ENCODE measurements at regions not wholly inside any gene's neighbourhood (a gene's known extent, or its start where the extent isn't known, plus 50 kb on each side); places are given as distances from the start of the nearest gene placed in this dataset.
"Not testable (repeated sequence)": the region's sequence is repeated elsewhere in the genome, so short reads cannot be mapped to it uniquely, and the experiment has no call there.

- H3K4me3 ChIP-seq (ENCODE audit: low read depth, low read length), result no peak overlapping the region
- TF ChIP-seq, protein P1, sequence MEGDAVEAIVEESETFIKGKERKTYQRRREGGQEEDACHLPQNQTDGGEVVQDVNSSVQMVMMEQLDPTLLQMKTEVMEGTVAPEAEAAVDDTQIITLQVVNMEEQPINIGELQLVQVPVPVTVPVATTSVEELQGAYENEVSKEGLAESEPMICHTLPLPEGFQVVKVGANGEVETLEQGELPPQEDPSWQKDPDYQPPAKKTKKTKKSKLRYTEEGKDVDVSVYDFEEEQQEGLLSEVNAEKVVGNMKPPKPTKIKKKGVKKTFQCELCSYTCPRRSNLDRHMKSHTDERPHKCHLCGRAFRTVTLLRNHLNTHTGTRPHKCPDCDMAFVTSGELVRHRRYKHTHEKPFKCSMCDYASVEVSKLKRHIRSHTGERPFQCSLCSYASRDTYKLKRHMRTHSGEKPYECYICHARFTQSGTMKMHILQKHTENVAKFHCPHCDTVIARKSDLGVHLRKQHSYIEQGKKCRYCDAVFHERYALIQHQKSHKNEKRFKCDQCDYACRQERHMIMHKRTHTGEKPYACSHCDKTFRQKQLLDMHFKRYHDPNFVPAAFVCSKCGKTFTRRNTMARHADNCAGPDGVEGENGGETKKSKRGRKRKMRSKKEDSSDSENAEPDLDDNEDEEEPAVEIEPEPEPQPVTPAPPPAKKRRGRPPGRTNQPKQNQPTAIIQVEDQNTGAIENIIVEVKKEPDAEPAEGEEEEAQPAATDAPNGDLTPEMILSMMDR (conservative IDR thresholded peaks at IDR 0.05; ENCODE audit: low read depth, low read length), result no peak
- no peak for DNase-seq (ENCODE audit: low read depth)
These were observed 159.5 kb upstream of the IL12B start for GRCh38 chr5:159489779-159490178.

- no peak for DNase-seq (ENCODE audit: low read depth)
- TF ChIP-seq, protein P1 (conservative IDR thresholded peaks at IDR 0.05; ENCODE audit: low read depth, low read length), result no peak
These were observed 160.2 kb upstream of the IL12B start for GRCh38 chr5:159490507-159490906.

DNA sequence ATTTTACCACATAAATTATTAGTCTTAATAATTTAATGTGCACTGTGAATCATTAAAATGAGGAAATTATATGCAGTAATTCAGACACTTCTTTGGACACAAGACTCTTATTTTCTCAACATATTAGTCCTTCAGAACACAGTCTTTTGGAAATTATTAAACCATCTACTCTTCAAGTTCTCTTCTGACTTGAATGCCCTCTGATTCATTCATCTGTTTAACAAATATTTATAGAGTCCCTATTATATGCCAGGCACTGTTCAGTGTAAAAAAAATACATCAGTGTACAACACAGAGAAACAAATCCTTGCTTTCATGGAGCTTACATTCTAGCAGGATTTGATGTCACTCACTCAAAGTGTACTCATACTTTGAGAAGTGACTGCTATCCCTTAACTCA, 163.4 kb upstream of the IL12B start:
- TF ChIP-seq, protein P1 (conservative IDR thresholded peaks at IDR 0.05; ENCODE audit: low read depth, low read length), result no peak
- no peak for DNase-seq (ENCODE audit: low read depth)
- H3K4me3 ChIP-seq (ENCODE audit: low read depth, low read length), result no peak overlapping the region

More at GRCh38 chr5:159490507-159490906, 160.2 kb upstream of the IL12B start:
- H3K4me3 ChIP-seq (ENCODE audit: low read depth, low read length), result no peak overlapping the region

- TF ChIP-seq, protein P1 (conservative IDR thresholded peaks at IDR 0.05; ENCODE audit: low read depth, low read length), result no peak
- no peak for DNase-seq (ENCODE audit: low read depth)
- H3K4me3 ChIP-seq (ENCODE audit: low read depth, low read length), result no peak overlapping the region
These were observed 166.5 kb upstream of the IL12B start for GRCh38 chr5:159496773-159497172.

DNA sequence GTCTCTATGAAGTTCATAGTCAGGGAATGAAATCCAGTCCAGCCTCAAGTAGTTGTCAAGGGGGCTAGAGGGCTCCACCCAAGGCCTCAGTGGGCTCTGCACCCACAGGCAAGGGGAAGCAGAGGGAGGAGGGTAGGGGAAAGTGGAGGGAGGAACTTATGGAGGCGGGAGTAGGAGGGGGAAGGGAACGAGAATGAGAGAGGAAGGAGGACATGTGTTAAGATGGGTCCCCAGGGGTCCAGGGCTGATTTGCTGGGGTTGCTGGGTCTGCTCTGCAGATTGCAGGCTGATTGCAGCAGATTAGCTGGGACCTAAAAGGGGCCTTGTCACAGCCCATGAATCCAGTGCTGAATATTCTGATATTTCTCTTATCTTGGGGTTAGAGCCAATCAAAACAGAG, 166.9 kb upstream of the IL12B start:
- H3K4me3 ChIP-seq (ENCODE audit: low read depth, low read length), result no peak overlapping the region
- no peak for DNase-seq (ENCODE audit: low read depth)

DNA sequence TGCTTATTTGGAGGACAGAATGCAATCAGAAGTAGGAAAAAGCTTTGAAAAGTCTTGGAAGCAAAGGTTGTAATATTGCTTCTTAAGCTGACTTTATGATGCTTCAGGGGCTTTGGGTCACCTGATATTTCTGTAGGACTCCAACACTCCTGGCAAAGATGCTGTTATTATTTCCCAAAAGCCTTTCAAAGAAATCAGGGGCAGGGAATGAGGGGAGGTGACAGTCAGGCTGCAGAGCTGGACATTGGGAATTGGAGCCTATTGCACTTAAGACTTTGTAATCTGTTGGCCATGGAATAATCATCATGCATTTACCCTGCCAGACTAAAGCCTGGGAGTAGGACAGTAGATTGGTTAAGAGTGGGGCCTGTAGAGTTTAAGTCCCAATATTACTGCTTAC, 168.3 kb upstream of the IL12B start:
- TF ChIP-seq, protein P1 (conservative IDR thresholded peaks at IDR 0.05; ENCODE audit: low read depth, low read length), result no peak
- no peak for DNase-seq (ENCODE audit: low read depth)
- no peak overlapping the region for H3K4me3 ChIP-seq (ENCODE audit: low read depth, low read length)

More for the DNA sequence above, 166.9 kb upstream of the IL12B start:
- TF ChIP-seq, protein P1 (conservative IDR thresholded peaks at IDR 0.05; ENCODE audit: low read depth, low read length), result no peak

DNA sequence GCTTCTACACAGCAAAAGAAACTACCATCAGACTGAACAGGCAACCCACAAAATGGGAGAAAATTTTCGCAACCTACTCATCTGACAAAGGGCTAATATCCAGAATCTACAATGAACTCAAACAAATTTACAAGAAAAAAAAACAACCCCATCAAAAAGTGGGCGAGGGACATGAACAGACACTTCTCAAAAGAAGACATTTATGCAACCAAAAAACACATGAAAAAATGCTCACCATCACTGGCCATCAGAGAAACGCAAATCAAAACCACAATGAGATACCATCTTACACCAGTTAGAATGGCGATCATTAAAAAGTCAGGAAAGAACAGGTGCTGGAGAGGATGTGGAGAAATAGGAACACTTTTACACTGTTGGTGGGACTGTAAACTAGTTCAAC, 171.8 kb upstream of the IL12B start:
- DNase-seq (ENCODE audit: low read depth), result not testable (repeated sequence)

GRCh38 chr5:159503236-159503635, 172.9 kb upstream of the IL12B start:
- H3K4me3 ChIP-seq (ENCODE audit: low read depth, low read length), result no peak overlapping the region
- TF ChIP-seq, protein P1 (conservative IDR thresholded peaks at IDR 0.05; ENCODE audit: low read depth, low read length), result no peak
- DNase-seq (ENCODE audit: low read depth), result no peak

More for the DNA sequence above, 171.8 kb upstream of the IL12B start:
- H3K4me3 ChIP-seq (ENCODE audit: low read depth, low read length), result not testable (repeated sequence)
